ENCODE measurements at regions not wholly inside any gene's neighbourhood (a gene's known extent, or its start where the extent isn't known, plus 50 kb on each side); places are given as distances from the start of the nearest gene placed in this dataset.

DNA sequence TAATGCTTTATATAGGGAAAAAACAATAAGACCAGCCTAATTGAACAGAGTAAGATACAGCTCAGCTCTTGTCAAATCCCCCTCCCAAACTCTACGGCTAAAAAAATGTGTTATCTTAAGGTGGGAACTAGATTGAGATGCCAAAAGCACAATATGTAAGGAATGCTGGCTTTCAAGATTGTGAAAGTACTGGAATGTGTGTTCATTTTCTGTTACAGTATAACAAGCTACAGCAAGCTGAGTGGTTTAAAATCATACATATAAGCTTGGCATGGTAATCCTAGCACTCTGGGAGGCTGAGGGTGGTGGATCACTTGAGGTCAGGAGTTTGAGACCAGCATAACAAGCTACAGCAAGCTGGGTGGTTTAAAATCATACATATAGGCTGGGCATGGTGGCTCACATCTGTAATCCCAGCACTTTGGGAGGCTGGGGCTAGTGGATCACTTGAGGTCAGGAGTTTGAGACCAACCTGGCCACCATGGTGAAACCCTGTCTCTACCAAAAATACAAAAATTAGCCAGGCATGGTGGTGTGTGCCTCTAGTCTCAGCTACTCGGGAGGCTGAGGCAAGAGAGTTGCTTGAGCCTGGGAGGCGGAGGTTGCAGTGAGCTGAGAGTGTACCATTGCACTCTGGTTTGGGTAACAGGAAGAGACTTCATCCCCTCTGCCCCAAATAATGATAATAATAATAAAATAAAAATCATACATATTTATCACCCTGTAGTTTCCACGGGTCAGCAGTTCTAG lies 297.7 kb downstream of the DOK5 start:
- Histone ChIP-seq H3K9me3 (peaks cover 0 to under 1% (median 0%) of the 10 kb centered on the region in 8 donors), H3K36me3 (no peaks in the 10 kb centered on the region), H3K4me1 (no peaks in the 10 kb centered on the region), H3K27ac (no peak overlapping the region), H3K4me3 (no peak overlapping the region), H3K27me3 (replicated peaks in 1 of 7) (no peaks in the 10 kb centered on the region)
- TF ChIP-seq POLR2A (IDR thresholded peaks at IDR 0.05): no peak
- TF ChIP-seq, protein P1, sequence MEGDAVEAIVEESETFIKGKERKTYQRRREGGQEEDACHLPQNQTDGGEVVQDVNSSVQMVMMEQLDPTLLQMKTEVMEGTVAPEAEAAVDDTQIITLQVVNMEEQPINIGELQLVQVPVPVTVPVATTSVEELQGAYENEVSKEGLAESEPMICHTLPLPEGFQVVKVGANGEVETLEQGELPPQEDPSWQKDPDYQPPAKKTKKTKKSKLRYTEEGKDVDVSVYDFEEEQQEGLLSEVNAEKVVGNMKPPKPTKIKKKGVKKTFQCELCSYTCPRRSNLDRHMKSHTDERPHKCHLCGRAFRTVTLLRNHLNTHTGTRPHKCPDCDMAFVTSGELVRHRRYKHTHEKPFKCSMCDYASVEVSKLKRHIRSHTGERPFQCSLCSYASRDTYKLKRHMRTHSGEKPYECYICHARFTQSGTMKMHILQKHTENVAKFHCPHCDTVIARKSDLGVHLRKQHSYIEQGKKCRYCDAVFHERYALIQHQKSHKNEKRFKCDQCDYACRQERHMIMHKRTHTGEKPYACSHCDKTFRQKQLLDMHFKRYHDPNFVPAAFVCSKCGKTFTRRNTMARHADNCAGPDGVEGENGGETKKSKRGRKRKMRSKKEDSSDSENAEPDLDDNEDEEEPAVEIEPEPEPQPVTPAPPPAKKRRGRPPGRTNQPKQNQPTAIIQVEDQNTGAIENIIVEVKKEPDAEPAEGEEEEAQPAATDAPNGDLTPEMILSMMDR (IDR thresholded peaks at IDR 0.05 in 8 of 11, conservative IDR thresholded peaks at IDR 0.05 in 3 of 11): no peak
- no peak for TF ChIP-seq POLR2AphosphoS5 (IDR thresholded peaks at IDR 0.05)
- intact Hi-C loops (cut with DNase I; ENCODE audit: low total_unique reads): no loop called here
- WGBS, 5 donors: 76 to 89% (median 81%) methylated on average over 4 of the region's 4 CpGs
- no peak for DNase-seq

DNA sequence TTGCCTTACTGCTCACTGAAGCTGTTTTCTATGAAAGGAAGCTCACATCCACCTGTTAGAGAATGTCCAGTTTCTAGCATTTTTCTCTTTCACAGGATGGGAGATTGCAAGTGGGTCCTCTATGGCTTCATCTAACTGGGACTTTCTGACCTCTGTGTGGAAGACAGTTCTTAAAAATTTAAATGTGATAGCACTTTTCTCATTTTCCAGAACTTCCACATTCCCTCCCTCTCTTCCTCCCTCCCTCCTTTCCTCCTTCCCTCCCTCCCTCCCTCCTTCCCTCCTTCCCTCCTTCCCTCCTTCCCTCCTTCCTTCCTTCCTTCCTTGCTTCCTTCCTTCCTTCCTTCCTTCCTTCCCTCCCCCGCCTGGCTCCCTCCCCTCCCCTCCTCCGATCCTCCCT lies 291.1 kb downstream of the DOK5 start:
- H3K9me3 ChIP-seq: peaks cover 0 to 6% (median 0%) of the 10 kb centered on the region in 8 donors
- TF ChIP-seq, protein P1 (IDR thresholded peaks at IDR 0.05 in 8 of 11, conservative IDR thresholded peaks at IDR 0.05 in 3 of 11): no peak
- TF ChIP-seq POLR2A (IDR thresholded peaks at IDR 0.05) (no peak), POLR2AphosphoS5 (IDR thresholded peaks at IDR 0.05) (no peak)
- no peak overlapping the region for H3K4me3 ChIP-seq
- 66 to 83% (median 83%) methylated on average over 2 of the region's 2 CpGs for WGBS, 5 donors
- no peaks in the 10 kb centered on the region for H3K4me1 ChIP-seq
- intact Hi-C loops (cut with DNase I; ENCODE audit: low total_unique reads): no loop called here
- no peaks in the 10 kb centered on the region for H3K27me3 ChIP-seq (replicated peaks in 1 of 7)
- DNase-seq: no peak
- H3K27ac ChIP-seq: no peak overlapping the region
- H3K36me3 ChIP-seq: no peaks in the 10 kb centered on the region

DNA sequence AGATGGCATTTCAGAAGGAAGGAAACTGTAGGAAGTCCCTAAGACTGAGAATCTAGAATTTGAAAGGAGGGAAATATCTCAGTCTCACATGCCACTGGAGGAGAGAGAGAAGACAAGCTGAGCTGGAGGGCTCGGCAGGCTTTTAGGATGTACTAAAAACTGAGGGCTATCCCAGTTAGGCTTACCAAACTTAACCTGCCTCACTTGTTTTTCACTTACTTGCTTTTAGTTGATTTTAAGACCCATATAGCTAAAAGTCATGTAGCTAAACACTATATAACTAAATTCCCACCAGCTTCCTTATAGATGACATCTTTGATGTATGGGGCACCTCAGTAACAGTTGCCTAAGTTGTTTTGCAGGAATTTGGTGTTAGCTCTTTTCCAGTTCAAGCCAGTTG lies 288.0 kb downstream of the DOK5 start:
- Histone ChIP-seq H3K4me3 (no peak overlapping the region), H3K36me3 (no peaks in the 10 kb centered on the region), H3K9me3 (peaks cover 0 to 34% (median 14%) of the 10 kb centered on the region in 8 donors), H3K27ac (no peak overlapping the region), H3K4me1 (no peaks in the 10 kb centered on the region), H3K27me3 (replicated peaks in 1 of 7) (no peaks in the 10 kb centered on the region)
- no peak for DNase-seq
- intact Hi-C loops (cut with DNase I; ENCODE audit: low total_unique reads): no loop called here
- WGBS, 5 donors: 83 to 92% (median 88%) methylated on average over 1 of the region's 1 CpG
- TF ChIP-seq, protein P1 (IDR thresholded peaks at IDR 0.05 in 8 of 11, conservative IDR thresholded peaks at IDR 0.05 in 3 of 11): no peak
- TF ChIP-seq POLR2A (IDR thresholded peaks at IDR 0.05) (no peak), POLR2AphosphoS5 (IDR thresholded peaks at IDR 0.05) (no peak)

DNA sequence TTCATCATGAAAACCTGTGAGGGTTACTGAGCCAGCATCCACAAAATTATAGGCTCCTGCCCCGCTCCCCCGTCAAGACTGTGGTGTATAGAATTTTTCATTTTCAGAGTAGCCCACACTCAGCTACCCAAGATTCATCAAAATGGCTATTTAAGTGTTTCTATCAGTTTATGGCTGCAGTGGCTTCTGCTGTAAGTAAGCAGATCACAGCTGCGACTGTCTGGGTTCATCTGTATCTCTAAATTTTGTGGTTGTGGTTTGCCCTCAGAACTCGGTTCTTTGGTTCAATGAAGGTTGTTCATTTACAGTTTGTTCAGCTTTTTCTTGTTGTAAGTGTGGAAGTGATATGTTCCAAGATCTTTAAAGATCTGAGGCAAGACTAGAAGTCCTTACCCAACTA lies 284.2 kb downstream of the DOK5 start:
- WGBS, 5 donors: 74 to 85% (median 83%) methylated on average over 4 of the region's 4 CpGs
- intact Hi-C loops (cut with DNase I; ENCODE audit: low total_unique reads): no loop called here
- no peaks in the 10 kb centered on the region for H3K27me3 ChIP-seq (replicated peaks in 1 of 7)
- H3K9me3 ChIP-seq: peaks cover 0 to 57% (median 33%) of the 10 kb centered on the region in 8 donors
- H3K27ac ChIP-seq: no peak overlapping the region
- DNase-seq: no peak
- H3K4me3 ChIP-seq: no peak overlapping the region
- H3K36me3 ChIP-seq: no peaks in the 10 kb centered on the region
- H3K4me1 ChIP-seq: no peaks in the 10 kb centered on the region
- TF ChIP-seq POLR2A (IDR thresholded peaks at IDR 0.05) (no peak), POLR2AphosphoS5 (IDR thresholded peaks at IDR 0.05) (no peak)
- TF ChIP-seq, protein P1 (IDR thresholded peaks at IDR 0.05 in 8 of 11, conservative IDR thresholded peaks at IDR 0.05 in 3 of 11): no peak

All from spleen (tissue), 11 donors.